ENCODE measurements at regions not wholly inside any gene's neighbourhood (a gene's known extent, or its start where the extent isn't known, plus 50 kb on each side); places are given as distances from the start of the nearest gene placed in this dataset.

DNA sequence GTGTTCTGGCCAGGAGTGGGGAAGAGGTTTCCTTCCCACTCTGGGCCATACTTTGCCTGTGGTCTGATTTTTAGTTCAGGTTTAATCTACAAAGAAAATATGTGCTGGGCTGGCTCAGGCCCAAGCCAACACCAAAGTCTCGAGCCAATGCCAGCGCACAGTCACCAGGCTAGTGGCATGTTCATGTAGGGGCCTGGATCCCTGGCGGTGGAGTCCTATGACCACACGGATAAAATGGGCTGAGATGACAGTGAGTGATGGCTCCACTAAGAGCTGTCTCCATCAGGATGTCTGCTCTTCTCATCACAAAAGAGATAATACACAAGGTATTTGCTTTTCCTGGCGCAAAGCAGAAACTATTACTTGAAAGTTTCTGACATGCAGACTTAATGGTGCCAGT lies 92.9 kb upstream of the PTPN3 start:
- no peak for TF ChIP-seq SIN3A (IDR thresholded peaks at IDR 0.05; ENCODE audit: borderline replicate concordance, insufficient read depth, low read length)
- TF ChIP-seq, protein P1, sequence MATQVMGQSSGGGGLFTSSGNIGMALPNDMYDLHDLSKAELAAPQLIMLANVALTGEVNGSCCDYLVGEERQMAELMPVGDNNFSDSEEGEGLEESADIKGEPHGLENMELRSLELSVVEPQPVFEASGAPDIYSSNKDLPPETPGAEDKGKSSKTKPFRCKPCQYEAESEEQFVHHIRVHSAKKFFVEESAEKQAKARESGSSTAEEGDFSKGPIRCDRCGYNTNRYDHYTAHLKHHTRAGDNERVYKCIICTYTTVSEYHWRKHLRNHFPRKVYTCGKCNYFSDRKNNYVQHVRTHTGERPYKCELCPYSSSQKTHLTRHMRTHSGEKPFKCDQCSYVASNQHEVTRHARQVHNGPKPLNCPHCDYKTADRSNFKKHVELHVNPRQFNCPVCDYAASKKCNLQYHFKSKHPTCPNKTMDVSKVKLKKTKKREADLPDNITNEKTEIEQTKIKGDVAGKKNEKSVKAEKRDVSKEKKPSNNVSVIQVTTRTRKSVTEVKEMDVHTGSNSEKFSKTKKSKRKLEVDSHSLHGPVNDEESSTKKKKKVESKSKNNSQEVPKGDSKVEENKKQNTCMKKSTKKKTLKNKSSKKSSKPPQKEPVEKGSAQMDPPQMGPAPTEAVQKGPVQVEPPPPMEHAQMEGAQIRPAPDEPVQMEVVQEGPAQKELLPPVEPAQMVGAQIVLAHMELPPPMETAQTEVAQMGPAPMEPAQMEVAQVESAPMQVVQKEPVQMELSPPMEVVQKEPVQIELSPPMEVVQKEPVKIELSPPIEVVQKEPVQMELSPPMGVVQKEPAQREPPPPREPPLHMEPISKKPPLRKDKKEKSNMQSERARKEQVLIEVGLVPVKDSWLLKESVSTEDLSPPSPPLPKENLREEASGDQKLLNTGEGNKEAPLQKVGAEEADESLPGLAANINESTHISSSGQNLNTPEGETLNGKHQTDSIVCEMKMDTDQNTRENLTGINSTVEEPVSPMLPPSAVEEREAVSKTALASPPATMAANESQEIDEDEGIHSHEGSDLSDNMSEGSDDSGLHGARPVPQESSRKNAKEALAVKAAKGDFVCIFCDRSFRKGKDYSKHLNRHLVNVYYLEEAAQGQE (IDR thresholded peaks at IDR 0.05; ENCODE audit: insufficient read depth in 1 of 2, low read depth in 2 of 2, low read length in 2 of 2), result no peak
- TF ChIP-seq FOXP2 (optimal IDR thresholded peaks at IDR 0.05; ENCODE audit: borderline replicate concordance, extremely low read depth, extremely low read length, insufficient read depth), result no peak
- no peak for TF ChIP-seq TAF1 (IDR thresholded peaks at IDR 0.05; ENCODE audit: borderline replicate concordance, insufficient read depth, low read length)
- TF ChIP-seq POLR2AphosphoS5 (IDR thresholded peaks at IDR 0.05; ENCODE audit: low read depth, low read length), result no peak

DNA sequence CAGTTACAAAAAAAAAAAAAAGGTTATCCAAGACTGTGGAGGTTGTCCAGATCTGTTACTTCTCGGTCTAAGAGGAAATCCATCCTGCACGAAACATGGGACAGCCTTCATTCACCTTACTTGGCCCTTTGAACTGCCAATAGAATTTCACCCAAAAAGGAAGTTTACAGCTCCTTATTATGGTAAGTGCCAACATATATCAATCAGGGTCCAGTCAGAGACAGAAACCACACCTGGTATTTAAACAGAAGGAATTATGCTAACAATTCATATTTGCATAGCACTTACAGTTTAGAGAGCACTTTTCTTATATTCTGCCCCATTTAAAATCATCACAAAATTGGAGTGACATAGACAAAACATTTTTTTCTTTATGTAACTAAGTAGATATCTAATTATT lies 93.6 kb upstream of the PTPN3 start:
- TF ChIP-seq SIN3A (IDR thresholded peaks at IDR 0.05; ENCODE audit: borderline replicate concordance, insufficient read depth, low read length) (no peak), TAF1 (IDR thresholded peaks at IDR 0.05; ENCODE audit: borderline replicate concordance, insufficient read depth, low read length) (no peak), POLR2AphosphoS5 (IDR thresholded peaks at IDR 0.05; ENCODE audit: low read depth, low read length) (no peak), FOXP2 (optimal IDR thresholded peaks at IDR 0.05; ENCODE audit: borderline replicate concordance, extremely low read depth, extremely low read length, insufficient read depth) (no peak)
- TF ChIP-seq, protein P1 (IDR thresholded peaks at IDR 0.05; ENCODE audit: insufficient read depth in 1 of 2, low read depth in 2 of 2, low read length in 2 of 2), result no peak

DNA sequence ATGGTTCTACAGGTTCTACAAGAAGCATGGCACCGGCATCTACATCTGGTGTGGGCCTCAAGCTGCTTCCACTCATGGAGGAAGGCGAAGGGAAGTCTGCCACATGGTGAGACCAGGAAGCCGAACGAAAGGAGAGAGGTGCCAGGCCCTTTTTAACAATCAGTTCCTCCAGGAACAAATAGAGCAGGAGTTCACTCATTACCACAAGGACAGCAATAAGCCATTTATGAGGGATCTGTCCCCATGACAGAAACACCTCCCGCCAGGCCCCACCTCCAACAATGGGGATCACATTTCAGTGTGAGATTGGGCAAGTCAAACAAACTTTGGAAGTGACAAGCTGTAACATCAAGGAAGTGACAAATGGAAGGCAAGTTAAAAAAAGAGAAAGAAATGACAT lies 95.5 kb upstream of the PTPN3 start:
- TF ChIP-seq TAF1 (IDR thresholded peaks at IDR 0.05; ENCODE audit: borderline replicate concordance, insufficient read depth, low read length), result no peak
- TF ChIP-seq SIN3A (IDR thresholded peaks at IDR 0.05; ENCODE audit: borderline replicate concordance, insufficient read depth, low read length), result no peak
- TF ChIP-seq, protein P1 (IDR thresholded peaks at IDR 0.05; ENCODE audit: insufficient read depth in 1 of 2, low read depth in 2 of 2, low read length in 2 of 2), result no peak
- TF ChIP-seq FOXP2 (optimal IDR thresholded peaks at IDR 0.05; ENCODE audit: borderline replicate concordance, extremely low read depth, extremely low read length, insufficient read depth), result no peak

DNA sequence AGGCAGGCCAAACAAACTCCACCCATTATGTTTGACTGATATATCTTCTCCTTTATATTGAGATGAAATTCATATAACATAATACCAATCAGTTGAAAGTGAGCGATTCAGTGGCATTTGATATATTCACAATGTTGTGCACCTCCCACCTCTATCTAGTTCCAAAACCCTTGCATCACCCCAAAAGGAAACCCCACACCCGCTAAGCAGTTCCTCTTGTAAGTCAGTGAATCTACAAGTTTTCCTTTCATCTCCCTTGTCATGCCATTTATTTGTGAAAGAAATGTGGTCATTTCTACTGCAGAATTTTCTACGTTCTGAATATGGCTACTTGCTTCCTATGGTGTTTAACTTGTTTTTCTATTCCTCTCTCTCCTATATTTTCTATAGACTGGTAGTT lies 99.4 kb upstream of the PTPN3 start:
- TF ChIP-seq POLR2AphosphoS5 (IDR thresholded peaks at IDR 0.05; ENCODE audit: low read depth, low read length) (no peak), SIN3A (IDR thresholded peaks at IDR 0.05; ENCODE audit: borderline replicate concordance, insufficient read depth, low read length) (no peak), TAF1 (IDR thresholded peaks at IDR 0.05; ENCODE audit: borderline replicate concordance, insufficient read depth, low read length) (no peak), FOXP2 (optimal IDR thresholded peaks at IDR 0.05; ENCODE audit: borderline replicate concordance, extremely low read depth, extremely low read length, insufficient read depth) (no peak)
- TF ChIP-seq, protein P1 (IDR thresholded peaks at IDR 0.05; ENCODE audit: insufficient read depth in 1 of 2, low read depth in 2 of 2, low read length in 2 of 2), result no peak

DNA sequence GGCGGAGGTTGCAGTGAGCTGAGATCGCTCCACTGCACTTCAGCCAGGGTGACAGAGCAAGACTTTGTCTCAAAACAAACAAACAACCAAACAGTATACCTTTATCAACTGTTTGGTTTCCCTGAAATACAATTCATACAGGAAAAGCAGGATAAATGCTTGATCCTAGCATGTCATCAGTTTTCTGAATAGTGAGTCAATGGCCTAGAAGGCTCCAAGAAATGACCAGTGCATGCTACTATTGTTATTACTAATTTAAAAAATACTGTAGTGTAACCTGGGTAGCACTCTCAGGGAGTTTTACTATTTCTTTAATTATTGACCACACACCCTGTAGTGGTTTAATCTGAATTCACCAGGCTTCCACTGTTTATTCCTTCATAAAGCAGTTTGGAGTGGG lies 101.0 kb upstream of the PTPN3 start:
- no peak for TF ChIP-seq POLR2AphosphoS5 (IDR thresholded peaks at IDR 0.05; ENCODE audit: low read depth, low read length)
- no peak for TF ChIP-seq FOXP2 (optimal IDR thresholded peaks at IDR 0.05; ENCODE audit: borderline replicate concordance, extremely low read depth, extremely low read length, insufficient read depth)
- no peak for TF ChIP-seq TAF1 (IDR thresholded peaks at IDR 0.05; ENCODE audit: borderline replicate concordance, insufficient read depth, low read length)
- TF ChIP-seq, protein P1 (IDR thresholded peaks at IDR 0.05; ENCODE audit: insufficient read depth in 1 of 2, low read depth in 2 of 2, low read length in 2 of 2), result no peak
- no peak for TF ChIP-seq SIN3A (IDR thresholded peaks at IDR 0.05; ENCODE audit: borderline replicate concordance, insufficient read depth, low read length)

Measured in PFSK-1 (cell line).